ENCODE measurements at regions not wholly inside any gene's neighbourhood (a gene's known extent, or its start where the extent isn't known, plus 50 kb on each side); places are given as distances from the start of the nearest gene placed in this dataset.

- TF ChIP-seq CTCF (IDR thresholded peaks at IDR 0.05) (no peak), EZH2 (IDR thresholded peaks at IDR 0.05; ENCODE audit: borderline replicate concordance, insufficient read depth, low read depth, low read length, poor library complexity, severe bottlenecking) (no peak)
Observed at GRCh38 chr20:52444455-52444854, 252.9 kb upstream of the ZFP64 start.
